HUES6 (cell line): ENCODE measurements at regions not wholly inside any gene's neighbourhood (a gene's known extent, or its start where the extent isn't known, plus 50 kb on each side); places are given as distances from the start of the nearest gene placed in this dataset.

Source experiments
- H3K27ac ChIP-seq: 2 replicates; pipeline ENCODE4 v1.7.0; 2013; ENCODE audit warnings: low read depth, mild to moderate bottlenecking, low read length, inconsistent platforms
- H3K27me3 ChIP-seq: 2 replicates; pipeline ENCODE4 v1.6.1; 2013; ENCODE audit warnings: low read length; ENCODE audit not compliant: control insufficient read depth, insufficient read depth
- H3K36me3 ChIP-seq: 2 replicates; pipeline ENCODE4 v1.6.1; 2013; ENCODE audit warnings: low read length; ENCODE audit not compliant: control insufficient read depth, insufficient read depth
- H3K4me1 ChIP-seq: 2 replicates; pipeline ENCODE4 v1.6.1; 2013; ENCODE audit warnings: low read length; ENCODE audit not compliant: control insufficient read depth, insufficient read depth
- H3K4me3 ChIP-seq: 2 replicates; pipeline ENCODE4 v1.5.1; 2013; ENCODE audit warnings: low read depth, low read length
- H3K9ac ChIP-seq: one replicate; pipeline ENCODE4 v1.6.1; 2013; ENCODE audit warnings: mild to moderate bottlenecking, low read length
- H3K9me3 ChIP-seq: 2 replicates; pipeline ENCODE4 v1.6.1; 2013; ENCODE audit warnings: low read depth, low read length; ENCODE audit not compliant: control insufficient read depth, insufficient read depth

DNA sequence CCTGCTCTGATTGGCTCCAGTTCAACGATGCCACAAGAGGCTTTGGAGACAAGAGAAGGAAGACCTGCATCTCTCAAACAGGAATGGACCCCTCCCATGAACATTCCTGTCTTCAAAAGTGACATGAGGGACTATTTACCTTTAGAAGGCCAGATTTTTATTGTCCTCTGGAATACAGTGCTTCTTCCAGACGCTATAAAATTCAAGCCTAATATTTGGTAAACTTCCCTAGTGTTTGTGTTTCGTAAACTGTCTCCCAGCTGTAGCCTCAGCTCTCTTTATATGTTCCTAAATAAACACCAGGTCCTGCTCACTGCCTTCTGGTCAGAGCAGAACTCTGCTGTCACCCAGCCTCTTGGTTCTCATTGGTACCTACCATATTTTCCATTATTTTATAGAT lies 157.8 kb downstream of the CCDC34 start:
- no peaks in the 10 kb centered on the region for H3K27me3 ChIP-seq
- H3K9ac ChIP-seq, result no peak overlapping the region
- H3K27ac ChIP-seq, result no peak overlapping the region
- peaks cover 13% of the 10 kb centered on the region; the same call in 1 of the 2 replicates for H3K36me3 ChIP-seq
- H3K9me3 ChIP-seq, result no peaks in the 10 kb centered on the region
- no peak overlapping the region for H3K4me3 ChIP-seq
- peaks cover 27% of the 10 kb centered on the region for H3K4me1 ChIP-seq

DNA sequence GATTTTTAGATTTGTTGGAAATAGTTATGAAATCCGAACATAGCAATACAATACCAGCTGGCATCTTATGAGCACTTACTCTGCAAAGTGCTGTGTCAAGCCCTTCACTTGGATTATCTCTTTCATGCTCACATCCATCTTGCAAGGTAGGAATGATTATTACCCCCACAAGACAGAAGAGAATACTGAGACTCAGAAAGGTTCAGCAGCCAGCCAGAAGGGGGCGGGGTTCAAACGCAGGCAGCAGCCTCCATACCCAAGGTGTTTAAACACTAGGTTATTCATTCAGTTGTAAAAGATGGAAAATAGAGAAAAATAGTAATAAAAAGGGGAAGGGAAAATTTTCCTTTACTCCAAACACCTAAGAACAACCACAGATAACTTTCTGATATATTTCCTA lies 158.5 kb downstream of the CCDC34 start:
- Histone ChIP-seq H3K36me3 (peaks cover 13% of the 10 kb centered on the region; the same call in 1 of the 2 replicates), H3K27ac (no peak overlapping the region), H3K4me1 (peaks cover 27% of the 10 kb centered on the region), H3K27me3 (no peaks in the 10 kb centered on the region), H3K9ac (no peak overlapping the region), H3K9me3 (no peaks in the 10 kb centered on the region), H3K4me3 (no peak overlapping the region)

- Histone ChIP-seq H3K27ac (no peak overlapping the region), H3K4me1 (peaks cover 27% of the 10 kb centered on the region), H3K4me3 (no peak overlapping the region)
These were observed 159.9 kb downstream of the CCDC34 start for GRCh38 chr11:27203077-27203647.

DNA sequence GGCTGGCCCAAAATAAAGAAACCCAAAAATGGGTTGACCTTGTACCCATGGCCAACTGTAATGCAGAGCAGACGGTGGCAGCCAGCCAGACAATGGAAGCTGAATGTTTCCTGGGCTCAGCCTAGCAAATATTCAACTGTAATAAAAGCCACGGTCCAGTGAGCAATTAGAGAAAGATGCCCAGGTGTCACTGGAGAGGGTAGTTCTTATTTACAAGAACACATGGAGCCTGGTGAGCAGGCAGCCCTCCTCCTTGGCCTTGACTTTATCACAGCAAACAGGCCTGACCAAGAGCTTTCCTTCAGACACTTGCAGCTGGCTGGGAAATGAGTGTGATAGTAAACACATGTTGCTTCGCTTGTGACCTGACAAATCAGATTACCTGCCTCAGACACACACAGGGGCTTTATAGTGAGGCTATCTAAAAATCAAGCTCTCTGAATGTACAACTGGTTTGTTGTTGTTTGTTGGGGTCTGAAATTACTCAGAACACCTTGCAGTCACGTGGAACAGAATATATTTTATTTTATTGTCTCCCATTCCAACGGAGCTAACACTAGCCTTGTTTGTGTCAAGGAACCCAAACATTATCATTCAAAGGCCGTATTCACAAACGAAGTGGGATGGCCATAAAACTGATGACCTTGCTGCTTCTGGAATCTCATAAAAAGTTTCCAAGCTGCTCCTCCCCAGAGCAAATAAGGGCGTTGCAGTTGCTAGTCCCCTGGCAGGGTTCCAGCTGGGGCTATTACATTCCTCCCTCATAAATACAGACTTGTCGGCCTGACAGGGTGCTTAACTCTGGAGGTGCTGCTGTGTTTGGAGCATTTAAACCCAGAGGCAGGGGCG lies 161.1 kb downstream of the BBOX1 start:
- no peak overlapping the region for H3K27ac ChIP-seq
- peaks cover 35% of the 10 kb centered on the region for H3K4me1 ChIP-seq
- H3K9me3 ChIP-seq, result no peaks in the 10 kb centered on the region
- H3K27me3 ChIP-seq, result no peaks in the 10 kb centered on the region
- peaks cover 3% of the 10 kb centered on the region; the same call in 1 of the 2 replicates for H3K36me3 ChIP-seq
- H3K9ac ChIP-seq, result no peak overlapping the region
- H3K4me3 ChIP-seq, result no peak overlapping the region

More at GRCh38 chr11:27203077-27203647, 159.9 kb downstream of the CCDC34 start:
- H3K36me3 ChIP-seq, result peaks cover 9% of the 10 kb centered on the region; the same call in 1 of the 2 replicates
- H3K9ac ChIP-seq, result no peak overlapping the region
- no peaks in the 10 kb centered on the region for H3K27me3 ChIP-seq
- no peaks in the 10 kb centered on the region for H3K9me3 ChIP-seq

DNA sequence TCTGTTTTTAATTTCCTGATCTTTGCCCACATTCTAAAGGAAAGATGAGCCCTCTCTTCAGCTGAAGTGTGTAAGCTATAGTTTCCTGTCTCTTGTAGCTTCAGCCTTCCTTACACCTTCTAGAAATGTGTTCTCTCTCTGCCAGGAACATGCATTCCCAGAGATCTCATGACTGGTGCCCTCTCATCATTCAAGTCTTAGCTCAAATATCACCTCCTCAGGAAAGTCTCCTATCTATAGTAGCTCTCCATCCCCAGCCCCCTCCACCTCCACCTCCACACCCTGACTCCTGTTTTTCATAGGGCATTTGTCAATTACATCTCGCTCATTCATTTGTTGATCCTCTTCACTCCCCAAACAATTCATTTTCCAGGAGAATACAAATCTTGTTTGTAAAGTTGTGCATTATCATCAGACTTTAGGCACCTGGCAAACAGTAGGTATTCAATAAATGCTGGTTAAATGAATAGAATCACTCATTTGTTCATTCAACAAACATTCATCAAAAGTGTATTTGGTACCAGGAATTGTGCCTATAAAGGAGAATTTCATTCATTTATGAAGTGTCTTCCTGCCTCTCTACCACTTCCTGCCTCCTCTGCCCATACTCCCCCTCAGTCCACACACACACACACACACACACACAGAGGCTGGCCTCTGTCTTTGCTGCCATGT lies 160.3 kb downstream of the BBOX1 start:
- Histone ChIP-seq H3K27ac (no peak overlapping the region), H3K36me3 (peaks cover 3% of the 10 kb centered on the region; the same call in 1 of the 2 replicates), H3K9me3 (no peaks in the 10 kb centered on the region), H3K9ac (no peak overlapping the region), H3K27me3 (no peaks in the 10 kb centered on the region), H3K4me1 (peaks cover 40% of the 10 kb centered on the region), H3K4me3 (no peak overlapping the region)

DNA sequence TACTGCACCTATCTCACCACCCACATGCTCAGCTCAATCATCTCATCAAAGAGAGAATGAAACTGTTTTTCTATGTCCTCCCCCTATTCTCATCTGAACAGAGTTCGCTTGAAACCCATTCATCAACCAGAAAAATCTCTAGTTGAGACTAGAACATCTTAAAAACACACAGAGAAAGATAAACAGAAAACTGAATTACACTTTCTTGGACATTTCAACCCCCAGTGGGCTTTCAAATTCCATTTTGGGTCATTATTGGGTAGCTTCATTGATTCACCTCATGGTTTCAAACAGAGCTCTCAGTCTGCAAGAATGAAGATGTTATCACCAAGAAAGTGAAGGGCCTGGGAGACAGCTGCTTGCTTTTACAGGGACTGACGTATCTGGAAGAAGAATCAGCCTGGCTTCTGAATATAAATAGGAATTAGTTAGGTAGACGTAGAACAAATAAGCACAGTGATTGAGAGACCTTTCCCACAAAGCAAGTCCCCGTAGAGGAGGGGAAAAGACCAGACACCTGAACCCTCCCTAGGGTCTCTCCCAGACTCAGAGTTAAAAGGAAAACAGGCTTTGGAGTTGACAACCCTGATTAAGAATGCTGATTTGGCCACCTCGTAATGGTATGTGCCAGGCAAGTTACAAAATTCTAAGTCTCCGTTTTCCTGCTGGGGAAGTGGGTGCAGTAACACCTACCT lies 155.7 kb downstream of the BBOX1 start:
- Histone ChIP-seq H3K9ac (peak overlapping the region; percentile 38), H3K4me1 (peaks cover 21% of the 10 kb centered on the region), H3K27ac (no peak overlapping the region), H3K4me3 (no peak overlapping the region), H3K27me3 (no peaks in the 10 kb centered on the region), H3K36me3 (no peaks in the 10 kb centered on the region), H3K9me3 (no peaks in the 10 kb centered on the region)

- H3K9me3 ChIP-seq, result no peaks in the 10 kb centered on the region
- H3K27ac ChIP-seq, result no peak overlapping the region
- H3K36me3 ChIP-seq, result no peaks in the 10 kb centered on the region
- no peak overlapping the region for H3K4me3 ChIP-seq
- no peaks in the 10 kb centered on the region for H3K27me3 ChIP-seq
- H3K4me1 ChIP-seq, result peaks cover 20% of the 10 kb centered on the region
- H3K9ac ChIP-seq, result no peak overlapping the region
These were observed 155.2 kb downstream of the BBOX1 start for GRCh38 chr11:27195837-27196202.

GRCh38 chr11:27194976-27195375 lies 154.4 kb downstream of the BBOX1 start:
- no peaks in the 10 kb centered on the region for H3K36me3 ChIP-seq
- H3K9ac ChIP-seq, result no peak overlapping the region
- no peak overlapping the region for H3K27ac ChIP-seq
- no peak overlapping the region for H3K4me3 ChIP-seq
- H3K4me1 ChIP-seq, result peaks cover 20% of the 10 kb centered on the region
- H3K9me3 ChIP-seq, result no peaks in the 10 kb centered on the region
- H3K27me3 ChIP-seq, result no peaks in the 10 kb centered on the region

DNA sequence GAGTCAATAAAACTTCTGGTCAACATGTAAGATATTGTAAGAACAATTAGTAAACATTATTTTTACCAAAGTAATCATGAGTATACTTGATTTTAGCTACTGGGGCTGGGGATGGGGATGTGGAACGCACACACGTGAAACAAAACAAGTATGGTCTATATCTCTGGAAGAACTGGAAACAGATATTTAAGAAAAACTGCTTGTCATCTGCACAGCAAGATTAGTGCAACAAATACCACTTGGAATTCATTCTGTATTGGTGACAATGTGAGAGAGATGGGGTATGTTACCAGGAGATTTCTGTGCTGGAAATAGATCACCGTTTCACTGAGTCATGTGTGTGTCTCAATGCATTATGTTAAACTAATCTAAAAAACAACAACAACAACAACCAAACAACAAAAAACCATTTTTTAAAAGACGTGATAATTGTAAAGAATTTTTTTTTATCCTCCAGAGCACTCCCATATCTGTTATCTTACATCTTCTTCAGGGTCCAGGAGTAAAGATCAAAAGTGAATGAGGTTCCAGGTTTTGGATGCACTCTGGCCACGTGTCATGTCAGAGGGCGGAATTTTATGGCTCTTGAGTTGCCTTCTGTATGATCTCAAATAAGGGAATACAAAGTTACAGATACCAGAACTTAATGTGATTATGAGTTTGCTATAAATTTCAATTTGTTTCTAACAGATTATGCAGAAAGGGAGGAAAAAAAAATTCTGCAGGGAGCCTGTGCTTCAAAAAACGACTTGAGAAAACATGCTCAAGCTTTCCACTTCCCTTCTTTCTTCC lies 153.0 kb downstream of the BBOX1 start:
- no peaks in the 10 kb centered on the region for H3K36me3 ChIP-seq
- H3K27ac ChIP-seq, result no peak overlapping the region
- H3K9me3 ChIP-seq, result no peaks in the 10 kb centered on the region
- no peak overlapping the region for H3K4me3 ChIP-seq
- H3K9ac ChIP-seq, result no peak overlapping the region
- H3K4me1 ChIP-seq, result peaks cover 20% of the 10 kb centered on the region
- H3K27me3 ChIP-seq, result no peaks in the 10 kb centered on the region

- H3K27ac ChIP-seq, result no peak overlapping the region
- H3K9ac ChIP-seq, result no peak overlapping the region
- H3K9me3 ChIP-seq, result no peaks in the 10 kb centered on the region
- peaks cover 26% of the 10 kb centered on the region for H3K4me1 ChIP-seq
- H3K4me3 ChIP-seq, result no peak overlapping the region
- H3K36me3 ChIP-seq, result no peaks in the 10 kb centered on the region
- H3K27me3 ChIP-seq, result no peaks in the 10 kb centered on the region
These were observed 151.6 kb downstream of the BBOX1 start for GRCh38 chr11:27192184-27192583.
